WTC11 (cell line): ENCODE measurements at regions not wholly inside any gene's neighbourhood (a gene's known extent, or its start where the extent isn't known, plus 50 kb on each side); places are given as distances from the start of the nearest gene placed in this dataset.
A peak's percentile ranks its signal among the peaks of the same experiment; 100 is the strongest.

ENCODE experiments used
- ATAC-seq: fragments of 200-7000 bp; cut with Tn5 transposase; 2 replicates; pipeline ENCODE4 v1.10.0; 2021; ENCODE audit warnings: mild to moderate bottlenecking, moderate library complexity
- CTCF ChIA-PET: fragments of 300-600 bp; sonication (Branson Sonifier 250); formaldehyde crosslinking; loops from one replicate; lab custom pipeline; 2021; ENCODE audit warnings: antibody characterized with exemption; lab: Charles Lee
- POLR2A ChIA-PET: fragments of 350-600 bp; sonication (Branson Sonifier 250); formaldehyde crosslinking; loops from one replicate; lab custom pipeline; 2021; ENCODE audit warnings: antibody characterized with exemption; lab: Charles Lee
- DNase-seq: peaks from one replicate; pipeline ENCODE4 v3.0.0; 2021; ENCODE audit warnings: low spot score
- H3K27ac Mint-ChIP-seq: 2 replicates; pipeline ENCODE4 v1.8.0; 2021; ENCODE audit warnings: mixed read lengths
- H3K27me3 Mint-ChIP-seq: 2 replicates; pipeline ENCODE4 v1.8.0; 2021; ENCODE audit warnings: low read depth, mild to moderate bottlenecking, moderate library complexity, mixed read lengths
- H3K36me3 Mint-ChIP-seq: 2 replicates; pipeline ENCODE4 v1.8.0; 2021; ENCODE audit warnings: mixed read lengths
- H3K4me1 Mint-ChIP-seq: 2 replicates; pipeline ENCODE4 v1.8.0; 2022; ENCODE audit warnings: mixed read lengths
- H3K4me3 Mint-ChIP-seq: 2 replicates; pipeline ENCODE4 v1.8.0; 2021; ENCODE audit warnings: mild to moderate bottlenecking, moderate library complexity, mixed read lengths
- H3K9me3 Mint-ChIP-seq: 2 replicates; pipeline ENCODE4 v1.8.0; 2021; ENCODE audit warnings: mixed read lengths
- CBFB ChIP-seq: sonication (generic); formaldehyde crosslinking; IDR thresholded peaks from 2 replicates; pipeline ENCODE4 v1.8.1; 2022; ENCODE audit warnings: mild to moderate bottlenecking, low read depth, missing genetic modification reagents
- CTCF ChIP-seq: fragments of 200-600 bp; IDR thresholded peaks from 2 replicates; pipeline ENCODE4 v1.8.0; 2022; ENCODE audit warnings: antibody characterized with exemption
- ETV6 ChIP-seq: sonication (generic); formaldehyde crosslinking; IDR thresholded peaks from 2 replicates; pipeline ENCODE4 v1.8.1; 2022; ENCODE audit warnings: mild to moderate bottlenecking, missing genetic modification reagents
- IRF2 ChIP-seq: sonication (generic); formaldehyde crosslinking; IDR thresholded peaks from 2 replicates; pipeline ENCODE4 v1.8.0; 2022; ENCODE audit warnings: low read depth, missing genetic modification reagents, borderline replicate concordance
- KAT7 ChIP-seq: sonication (generic); formaldehyde crosslinking; IDR thresholded peaks from 2 replicates; pipeline ENCODE4 v1.8.1; 2023; ENCODE audit warnings: missing genetic modification reagents, mild to moderate bottlenecking, borderline replicate concordance
- NFE2L1 ChIP-seq: sonication (generic); formaldehyde crosslinking; IDR thresholded peaks from 2 replicates; pipeline ENCODE4 v1.8.1; 2023; ENCODE audit warnings: missing genetic modification reagents
- NFYB ChIP-seq: sonication (generic); formaldehyde crosslinking; conservative IDR thresholded peaks from 2 replicates; pipeline ENCODE4 v1.8.0; 2022; ENCODE audit warnings: low read depth, missing genetic modification reagents
- NR3C1 ChIP-seq: sonication (generic); formaldehyde crosslinking; conservative IDR thresholded peaks from 2 replicates; pipeline ENCODE4 v1.8.1; 2023; ENCODE audit warnings: low read depth, mild to moderate bottlenecking, missing genetic modification reagents
- OVOL2 ChIP-seq: fragments of 250-450 bp; sonication (Bioruptor Pico); IDR thresholded peaks from 2 replicates; pipeline ENCODE4 v1.9.0; 2021; ENCODE audit warnings: mild to moderate bottlenecking, borderline replicate concordance
- RORB ChIP-seq: fragments of 250-450 bp; sonication (Bioruptor Pico); IDR thresholded peaks from 2 replicates; pipeline ENCODE4 v1.9.0; 2021; ENCODE audit warnings: mild to moderate bottlenecking
- SMAD3 ChIP-seq: sonication (generic); formaldehyde crosslinking; IDR thresholded peaks from 2 replicates; pipeline ENCODE4 v1.8.0; 2022; ENCODE audit warnings: missing genetic modification reagents, mild to moderate bottlenecking, borderline replicate concordance
- TCF7 ChIP-seq: sonication (generic); formaldehyde crosslinking; IDR thresholded peaks from 2 replicates; pipeline ENCODE4 v1.8.0; 2022; ENCODE audit warnings: mild to moderate bottlenecking, low read depth, missing genetic modification reagents, moderate library complexity
- TEAD1 ChIP-seq: sonication (generic); formaldehyde crosslinking; IDR thresholded peaks from 2 replicates; pipeline ENCODE4 v1.8.0; 2022; ENCODE audit warnings: mild to moderate bottlenecking, missing genetic modification reagents
- ZNF423 ChIP-seq: fragments of 250-450 bp; sonication (Bioruptor Pico); IDR thresholded peaks from 2 replicates; pipeline ENCODE4 v2.1.2; 2022; ENCODE audit warnings: mild to moderate bottlenecking, moderate library complexity
- TF ChIP-seq, protein P1 (sequence below): sonication (generic); formaldehyde crosslinking; IDR thresholded peaks from 2 replicates; pipeline ENCODE4 v1.8.0; 2023; ENCODE audit warnings: missing genetic modification reagents, mild to moderate bottlenecking, borderline replicate concordance
- TF ChIP-seq, protein P2 (sequence below): sonication (generic); formaldehyde crosslinking; IDR thresholded peaks from 2 replicates; pipeline ENCODE4 v1.8.0; 2022; ENCODE audit warnings: mild to moderate bottlenecking, missing genetic modification reagents

DNA sequence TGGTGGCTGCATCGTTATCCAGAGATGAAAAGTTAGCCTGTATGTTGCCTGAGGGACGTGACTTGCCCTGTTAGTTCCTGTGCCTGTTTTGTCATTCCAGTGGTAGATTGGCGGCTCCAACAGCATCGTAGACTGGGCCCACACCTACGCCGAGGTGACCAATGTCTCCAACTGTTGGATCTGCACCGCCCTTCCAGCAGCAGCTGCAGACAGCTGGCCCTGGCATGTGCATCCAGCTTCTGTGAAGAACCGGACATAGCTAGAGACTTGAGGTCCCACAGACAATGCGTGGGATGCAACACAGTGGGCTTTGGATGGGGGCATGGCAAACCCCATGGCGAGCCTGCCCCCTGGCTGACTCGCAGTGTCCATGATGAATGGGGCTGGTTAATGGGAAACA lies 93.0 kb upstream of the TMPO start (continued):
- TF ChIP-seq, protein P1, sequence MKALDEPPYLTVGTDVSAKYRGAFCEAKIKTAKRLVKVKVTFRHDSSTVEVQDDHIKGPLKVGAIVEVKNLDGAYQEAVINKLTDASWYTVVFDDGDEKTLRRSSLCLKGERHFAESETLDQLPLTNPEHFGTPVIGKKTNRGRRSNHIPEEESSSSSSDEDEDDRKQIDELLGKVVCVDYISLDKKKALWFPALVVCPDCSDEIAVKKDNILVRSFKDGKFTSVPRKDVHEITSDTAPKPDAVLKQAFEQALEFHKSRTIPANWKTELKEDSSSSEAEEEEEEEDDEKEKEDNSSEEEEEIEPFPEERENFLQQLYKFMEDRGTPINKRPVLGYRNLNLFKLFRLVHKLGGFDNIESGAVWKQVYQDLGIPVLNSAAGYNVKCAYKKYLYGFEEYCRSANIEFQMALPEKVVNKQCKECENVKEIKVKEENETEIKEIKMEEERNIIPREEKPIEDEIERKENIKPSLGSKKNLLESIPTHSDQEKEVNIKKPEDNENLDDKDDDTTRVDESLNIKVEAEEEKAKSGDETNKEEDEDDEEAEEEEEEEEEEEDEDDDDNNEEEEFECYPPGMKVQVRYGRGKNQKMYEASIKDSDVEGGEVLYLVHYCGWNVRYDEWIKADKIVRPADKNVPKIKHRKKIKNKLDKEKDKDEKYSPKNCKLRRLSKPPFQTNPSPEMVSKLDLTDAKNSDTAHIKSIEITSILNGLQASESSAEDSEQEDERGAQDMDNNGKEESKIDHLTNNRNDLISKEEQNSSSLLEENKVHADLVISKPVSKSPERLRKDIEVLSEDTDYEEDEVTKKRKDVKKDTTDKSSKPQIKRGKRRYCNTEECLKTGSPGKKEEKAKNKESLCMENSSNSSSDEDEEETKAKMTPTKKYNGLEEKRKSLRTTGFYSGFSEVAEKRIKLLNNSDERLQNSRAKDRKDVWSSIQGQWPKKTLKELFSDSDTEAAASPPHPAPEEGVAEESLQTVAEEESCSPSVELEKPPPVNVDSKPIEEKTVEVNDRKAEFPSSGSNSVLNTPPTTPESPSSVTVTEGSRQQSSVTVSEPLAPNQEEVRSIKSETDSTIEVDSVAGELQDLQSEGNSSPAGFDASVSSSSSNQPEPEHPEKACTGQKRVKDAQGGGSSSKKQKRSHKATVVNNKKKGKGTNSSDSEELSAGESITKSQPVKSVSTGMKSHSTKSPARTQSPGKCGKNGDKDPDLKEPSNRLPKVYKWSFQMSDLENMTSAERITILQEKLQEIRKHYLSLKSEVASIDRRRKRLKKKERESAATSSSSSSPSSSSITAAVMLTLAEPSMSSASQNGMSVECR (CRISPR knock-in tag), result no peak
- TF ChIP-seq RORB (CRISPR knock-in tag), result no peak
- no peak for TF ChIP-seq NFYB (CRISPR knock-in tag)
- TF ChIP-seq, protein P2, sequence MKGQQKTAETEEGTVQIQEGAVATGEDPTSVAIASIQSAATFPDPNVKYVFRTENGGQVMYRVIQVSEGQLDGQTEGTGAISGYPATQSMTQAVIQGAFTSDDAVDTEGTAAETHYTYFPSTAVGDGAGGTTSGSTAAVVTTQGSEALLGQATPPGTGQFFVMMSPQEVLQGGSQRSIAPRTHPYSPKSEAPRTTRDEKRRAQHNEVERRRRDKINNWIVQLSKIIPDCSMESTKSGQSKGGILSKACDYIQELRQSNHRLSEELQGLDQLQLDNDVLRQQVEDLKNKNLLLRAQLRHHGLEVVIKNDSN, result no peak
- no peak for TF ChIP-seq IRF2 (CRISPR knock-in tag)

- H3K36me3 Mint-ChIP-seq, result no peaks in the 10 kb centered on the region
- CTCF ChIA-PET, result interaction anchor here (0.6 to 2.4 kb wide), 5 partner anchors 9 to 576 kb away, joined by 3 to 14 read pairs (median 4); no protein-coding TSS in a partner anchor
Measured at GRCh38 chr12:98422812-98423211, 92.6 kb upstream of the TMPO start.

GRCh38 chr12:98423963-98424362 lies 91.4 kb upstream of the TMPO start:
- H3K36me3 Mint-ChIP-seq, result no peaks in the 10 kb centered on the region
- H3K27me3 Mint-ChIP-seq, result no peaks in the 10 kb centered on the region
- no peak for DNase-seq
- no peaks in the 10 kb centered on the region for H3K9me3 Mint-ChIP-seq
- peaks cover 12% of the 10 kb centered on the region for H3K4me1 Mint-ChIP-seq
- no peak overlapping the region for H3K4me3 Mint-ChIP-seq
- TF ChIP-seq ZNF423 (CRISPR knock-in tag) (no peak), NR3C1 (no peak), ETV6 (CRISPR knock-in tag) (no peak), TEAD1 (CRISPR knock-in tag) (no peak)
- CTCF ChIA-PET, result interaction anchor here (1.4 to 2.4 kb wide), 3 partner anchors 24 to 575 kb away, joined by 3 to 14 read pairs (median 9); no protein-coding TSS in a partner anchor
- POLR2A ChIA-PET, result no interaction called here
- H3K27ac Mint-ChIP-seq, result no peak overlapping the region
- no peak for ATAC-seq

More at GRCh38 chr12:98422812-98423211, 92.6 kb upstream of the TMPO start:
- Mint-ChIP-seq H3K4me3 (no peak overlapping the region), H3K9me3 (no peaks in the 10 kb centered on the region), H3K27ac (no peak overlapping the region), H3K4me1 (peaks cover 23% of the 10 kb centered on the region), H3K27me3 (no peaks in the 10 kb centered on the region)
- peak; percentile 32 for TF ChIP-seq CTCF
- TF ChIP-seq KAT7 (CRISPR knock-in tag), result no peak
- DNase-seq (peak; percentile 71), ATAC-seq (peak; percentile 64)
- POLR2A ChIA-PET, result no interaction called here

- H3K36me3 Mint-ChIP-seq, result no peaks in the 10 kb centered on the region
- H3K9me3 Mint-ChIP-seq, result no peaks in the 10 kb centered on the region
- ATAC-seq (peak; percentile 74), DNase-seq (peak; percentile 57)
- TF ChIP-seq OVOL2 (CRISPR knock-in tag) (no peak), CBFB (CRISPR knock-in tag) (no peak), TCF7 (no peak), CTCF (peak; percentile 36; the same call in 1 of the 2 replicates), NFE2L1 (CRISPR knock-in tag) (no peak), SMAD3 (no peak)
- H3K27me3 Mint-ChIP-seq, result no peaks in the 10 kb centered on the region
- POLR2A ChIA-PET, result interaction anchor here (0.5 kb wide), 1 partner anchor 99 kb away, joined by 3 read pairs; no protein-coding TSS in a partner anchor
- H3K27ac Mint-ChIP-seq, result no peak overlapping the region; the same call in 1 of the 2 replicates
- CTCF ChIA-PET, result interaction anchor here (0.5 to 2.4 kb wide), 18 partner anchors 8 to 574 kb away, joined by 3 to 14 read pairs (median 4); partner anchors contain the start of gene TMPO
- H3K4me3 Mint-ChIP-seq, result no peak overlapping the region
- peaks cover 4% of the 10 kb centered on the region for H3K4me1 Mint-ChIP-seq
Measured at GRCh38 chr12:98424726-98425401, 90.5 kb upstream of the TMPO start.
